ENCODE measurements at regions not wholly inside any gene's neighbourhood (a gene's known extent, or its start where the extent isn't known, plus 50 kb on each side); places are given as distances from the start of the nearest gene placed in this dataset.

- no peak for DNase-seq
- H3K27ac ChIP-seq (ENCODE audit: low read depth in 2 of 2, low read length in 2 of 2): no peak overlapping the region
- peaks cover 0 to 2% (median 0%) of the 10 kb centered on the region in 3 donors for H3K9me3 ChIP-seq (ENCODE audit: control insufficient read depth in 2 of 3, insufficient read depth in 1 of 3, low read length in 3 of 3)
- TF ChIP-seq CTCF (IDR thresholded peaks at IDR 0.05; ENCODE audit: borderline replicate concordance, extremely low read depth, insufficient read depth): no peak
- no peak overlapping the region for H3K9ac ChIP-seq (ENCODE audit: low read length in 3 of 3)
- peaks cover 0 to 8% (median 0%) of the 10 kb centered on the region in 3 donors for H3K4me1 ChIP-seq (ENCODE audit: control insufficient read depth in 2 of 3, insufficient read depth in 2 of 3, low read depth in 1 of 3, low read length in 3 of 3)
- FAIRE-seq: no peak
- H3K4me3 ChIP-seq (ENCODE audit: low read length in 3 of 3): no peak overlapping the region
- peaks cover 2% of the 10 kb centered on the region for H3K27me3 ChIP-seq (ENCODE audit: control insufficient read depth, insufficient read depth, low read length)
- intact Hi-C loops (cut with DNase I): no loop called here
- no peaks in the 10 kb centered on the region for H3K36me3 ChIP-seq (ENCODE audit: control insufficient read depth in 2 of 3, insufficient read depth in 3 of 3, low read length in 3 of 3)
Measured at GRCh38 chrX:13263560-13264251, 56.1 kb downstream of the ATXN3L start.

GRCh38 chrX:13261348-13261747, 58.5 kb downstream of the ATXN3L start:
- peaks cover 0 to 2% (median 0%) of the 10 kb centered on the region in 3 donors for H3K9me3 ChIP-seq (ENCODE audit: control insufficient read depth in 2 of 3, insufficient read depth in 1 of 3, low read length in 3 of 3)
- H3K4me3 ChIP-seq (ENCODE audit: low read length in 3 of 3): no peak overlapping the region
- peaks cover 2% of the 10 kb centered on the region for H3K27me3 ChIP-seq (ENCODE audit: control insufficient read depth, insufficient read depth, low read length)
- DNase-seq: no peak
- FAIRE-seq: no peak
- H3K36me3 ChIP-seq (ENCODE audit: control insufficient read depth in 2 of 3, insufficient read depth in 3 of 3, low read length in 3 of 3): no peaks in the 10 kb centered on the region
- no peak for TF ChIP-seq CTCF (IDR thresholded peaks at IDR 0.05; ENCODE audit: borderline replicate concordance, extremely low read depth, insufficient read depth)
- H3K9ac ChIP-seq (ENCODE audit: low read length in 3 of 3): no peak overlapping the region
- peaks cover 0 to 8% (median 0%) of the 10 kb centered on the region in 3 donors for H3K4me1 ChIP-seq (ENCODE audit: control insufficient read depth in 2 of 3, insufficient read depth in 2 of 3, low read depth in 1 of 3, low read length in 3 of 3)
- intact Hi-C loops (cut with DNase I): no loop called here
- no peak overlapping the region for H3K27ac ChIP-seq (ENCODE audit: low read depth in 2 of 2, low read length in 2 of 2)

DNA sequence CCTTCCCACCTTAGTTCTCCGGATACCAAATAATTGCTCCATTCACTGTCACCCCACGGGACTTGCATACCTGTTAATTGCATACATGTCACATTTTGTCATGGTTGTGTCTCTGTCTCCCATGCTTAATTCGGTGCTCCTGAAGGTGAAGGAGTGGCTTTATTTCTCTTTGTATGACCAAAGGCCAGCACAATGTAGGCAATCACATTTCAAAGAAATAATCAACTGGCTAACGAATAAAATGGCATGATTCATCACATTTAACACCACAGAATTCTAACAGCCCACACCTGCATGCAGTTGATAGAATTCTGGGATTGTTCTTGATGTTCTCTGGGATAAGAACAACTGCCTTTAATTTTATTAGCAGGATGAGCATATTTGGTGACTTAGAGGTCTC, 59.3 kb downstream of the ATXN3L start:
- FAIRE-seq: no peak
- Histone ChIP-seq H3K4me1 (ENCODE audit: control insufficient read depth in 2 of 3, insufficient read depth in 2 of 3, low read depth in 1 of 3, low read length in 3 of 3) (peaks cover 0 to 6% (median 0%) of the 10 kb centered on the region in 3 donors), H3K27ac (ENCODE audit: low read depth in 2 of 2, low read length in 2 of 2) (no peak overlapping the region), H3K9ac (ENCODE audit: low read length in 3 of 3) (no peak overlapping the region), H3K27me3 (ENCODE audit: control insufficient read depth, insufficient read depth, low read length) (peaks cover 1% of the 10 kb centered on the region), H3K36me3 (ENCODE audit: control insufficient read depth in 2 of 3, insufficient read depth in 3 of 3, low read length in 3 of 3) (no peaks in the 10 kb centered on the region), H3K9me3 (ENCODE audit: control insufficient read depth in 2 of 3, insufficient read depth in 1 of 3, low read length in 3 of 3) (peaks cover 0 to 2% (median 0%) of the 10 kb centered on the region in 3 donors), H3K4me3 (ENCODE audit: low read length in 3 of 3) (no peak overlapping the region)
- no peak for TF ChIP-seq CTCF (IDR thresholded peaks at IDR 0.05; ENCODE audit: borderline replicate concordance, extremely low read depth, insufficient read depth)
- no peak for DNase-seq
- intact Hi-C loops (cut with DNase I): no loop called here
